ENCODE measurements at regions not wholly inside any gene's neighbourhood (a gene's known extent, or its start where the extent isn't known, plus 50 kb on each side); places are given as distances from the start of the nearest gene placed in this dataset.

DNA sequence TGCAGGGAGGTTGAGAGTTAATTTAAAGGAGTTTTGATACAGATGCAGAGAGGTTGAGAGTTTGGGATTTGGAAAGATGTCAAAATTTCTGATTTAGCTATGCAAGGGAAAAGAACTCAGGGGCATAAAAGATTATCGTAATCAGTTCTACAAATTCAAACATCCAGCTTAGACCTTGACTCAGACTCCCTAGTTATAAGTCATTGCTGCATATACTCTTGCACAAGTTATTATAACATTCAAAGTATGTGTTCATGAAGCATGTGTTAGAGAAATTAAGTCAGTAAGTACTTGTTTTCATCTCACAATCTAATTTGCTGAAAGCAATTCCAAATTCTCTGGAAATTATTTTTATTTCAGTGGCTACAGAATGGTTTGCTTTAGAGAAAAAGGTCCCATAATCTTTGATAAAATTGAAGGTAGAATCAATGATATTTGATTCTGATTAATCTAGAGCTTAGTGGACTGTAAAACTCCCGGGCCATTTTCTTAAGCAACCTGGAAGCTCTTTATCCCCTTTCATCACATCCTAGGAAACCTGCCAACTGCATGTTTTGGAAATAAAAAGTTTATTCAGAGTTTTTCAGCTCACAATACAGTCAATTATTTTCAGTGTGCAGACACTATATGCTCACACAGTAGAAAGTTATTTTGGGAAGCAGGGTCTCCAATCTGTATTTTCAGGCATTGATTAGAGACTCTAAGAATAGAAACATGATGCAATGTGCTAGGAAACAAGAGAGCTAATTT is 132.9 kb upstream of the SPANXC start:
- DNase-seq (ENCODE audit: low read depth, low spot score) (no peak), ATAC-seq (no peak)
- in situ Hi-C loops (cut with HindIII; ENCODE audit: low pct_unique_long_range_greater_than_20kb, low sequenced_read_pairs) (no loop called here), intact Hi-C loops (cut with micrococcal nuclease; ENCODE audit: unreplicated experiment) (no loop called here)
- no peaks in the 10 kb centered on the region for H3K36me3 ChIP-seq (ENCODE audit: control insufficient read depth, insufficient read depth, low read length)
- H3K4me3 ChIP-seq (ENCODE audit: low read depth in 2 of 2, low read length in 2 of 2) = no peak overlapping the region
- no peaks in the 10 kb centered on the region for H3K27me3 ChIP-seq (ENCODE audit: control insufficient read depth, insufficient read depth, low read length)
- no TSS peak for BruUV-seq (replicated peaks)
- no peaks in the 10 kb centered on the region for H3K4me1 ChIP-seq (ENCODE audit: control insufficient read depth, insufficient read depth, low read length)
- no peak overlapping the region for H3K27ac ChIP-seq (ENCODE audit: low read length)
- CTCF ChIA-PET = no interaction called here
- POLR2A ChIA-PET = no interaction called here
- H3K9me3 ChIP-seq (ENCODE audit: control insufficient read depth, insufficient read depth, low read depth, low read length) = no peaks in the 10 kb centered on the region
- TF ChIP-seq, protein P1, sequence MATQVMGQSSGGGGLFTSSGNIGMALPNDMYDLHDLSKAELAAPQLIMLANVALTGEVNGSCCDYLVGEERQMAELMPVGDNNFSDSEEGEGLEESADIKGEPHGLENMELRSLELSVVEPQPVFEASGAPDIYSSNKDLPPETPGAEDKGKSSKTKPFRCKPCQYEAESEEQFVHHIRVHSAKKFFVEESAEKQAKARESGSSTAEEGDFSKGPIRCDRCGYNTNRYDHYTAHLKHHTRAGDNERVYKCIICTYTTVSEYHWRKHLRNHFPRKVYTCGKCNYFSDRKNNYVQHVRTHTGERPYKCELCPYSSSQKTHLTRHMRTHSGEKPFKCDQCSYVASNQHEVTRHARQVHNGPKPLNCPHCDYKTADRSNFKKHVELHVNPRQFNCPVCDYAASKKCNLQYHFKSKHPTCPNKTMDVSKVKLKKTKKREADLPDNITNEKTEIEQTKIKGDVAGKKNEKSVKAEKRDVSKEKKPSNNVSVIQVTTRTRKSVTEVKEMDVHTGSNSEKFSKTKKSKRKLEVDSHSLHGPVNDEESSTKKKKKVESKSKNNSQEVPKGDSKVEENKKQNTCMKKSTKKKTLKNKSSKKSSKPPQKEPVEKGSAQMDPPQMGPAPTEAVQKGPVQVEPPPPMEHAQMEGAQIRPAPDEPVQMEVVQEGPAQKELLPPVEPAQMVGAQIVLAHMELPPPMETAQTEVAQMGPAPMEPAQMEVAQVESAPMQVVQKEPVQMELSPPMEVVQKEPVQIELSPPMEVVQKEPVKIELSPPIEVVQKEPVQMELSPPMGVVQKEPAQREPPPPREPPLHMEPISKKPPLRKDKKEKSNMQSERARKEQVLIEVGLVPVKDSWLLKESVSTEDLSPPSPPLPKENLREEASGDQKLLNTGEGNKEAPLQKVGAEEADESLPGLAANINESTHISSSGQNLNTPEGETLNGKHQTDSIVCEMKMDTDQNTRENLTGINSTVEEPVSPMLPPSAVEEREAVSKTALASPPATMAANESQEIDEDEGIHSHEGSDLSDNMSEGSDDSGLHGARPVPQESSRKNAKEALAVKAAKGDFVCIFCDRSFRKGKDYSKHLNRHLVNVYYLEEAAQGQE (IDR thresholded peaks at IDR 0.05; ENCODE audit: insufficient read depth in 1 of 2, low read depth in 2 of 2, low read length in 1 of 2) = no peak

DNA sequence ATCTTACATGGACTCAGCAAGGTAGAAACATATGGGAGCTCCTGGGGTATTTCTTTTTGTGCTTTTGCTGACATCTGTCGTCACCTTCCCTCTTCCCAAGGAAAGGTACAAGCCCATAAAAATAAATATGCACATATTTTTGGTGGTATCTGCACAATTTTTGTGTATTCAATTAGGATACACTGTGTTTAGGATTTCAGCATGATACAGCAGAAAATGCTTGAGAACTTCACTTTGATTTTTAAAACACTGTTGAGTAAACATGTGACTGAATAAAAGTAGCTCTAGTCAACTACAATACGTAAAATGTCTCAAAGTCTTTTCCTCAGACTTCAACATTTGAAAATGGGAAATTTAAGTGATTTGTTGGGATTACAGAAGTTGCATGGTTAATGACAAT is 99.4 kb upstream of the SPANXC start:
- Histone ChIP-seq H3K27me3 (ENCODE audit: control insufficient read depth, insufficient read depth, low read length) (no peaks in the 10 kb centered on the region), H3K4me3 (ENCODE audit: low read depth in 2 of 2, low read length in 2 of 2) (no peak overlapping the region)
- intact Hi-C loops (cut with micrococcal nuclease; ENCODE audit: unreplicated experiment) = no loop called here

More for the DNA sequence above, 99.4 kb upstream of the SPANXC start:
- in situ Hi-C loops (cut with HindIII; ENCODE audit: low pct_unique_long_range_greater_than_20kb, low sequenced_read_pairs) = no loop called here
- no peak for TF ChIP-seq SIN3A (IDR thresholded peaks at IDR 0.05; ENCODE audit: borderline replicate concordance, insufficient read depth, low read depth, low read length)
- no peak for TF ChIP-seq POLR2AphosphoS5 (IDR thresholded peaks at IDR 0.05; ENCODE audit: low read depth, low read length)
- TF ChIP-seq, protein P2, sequence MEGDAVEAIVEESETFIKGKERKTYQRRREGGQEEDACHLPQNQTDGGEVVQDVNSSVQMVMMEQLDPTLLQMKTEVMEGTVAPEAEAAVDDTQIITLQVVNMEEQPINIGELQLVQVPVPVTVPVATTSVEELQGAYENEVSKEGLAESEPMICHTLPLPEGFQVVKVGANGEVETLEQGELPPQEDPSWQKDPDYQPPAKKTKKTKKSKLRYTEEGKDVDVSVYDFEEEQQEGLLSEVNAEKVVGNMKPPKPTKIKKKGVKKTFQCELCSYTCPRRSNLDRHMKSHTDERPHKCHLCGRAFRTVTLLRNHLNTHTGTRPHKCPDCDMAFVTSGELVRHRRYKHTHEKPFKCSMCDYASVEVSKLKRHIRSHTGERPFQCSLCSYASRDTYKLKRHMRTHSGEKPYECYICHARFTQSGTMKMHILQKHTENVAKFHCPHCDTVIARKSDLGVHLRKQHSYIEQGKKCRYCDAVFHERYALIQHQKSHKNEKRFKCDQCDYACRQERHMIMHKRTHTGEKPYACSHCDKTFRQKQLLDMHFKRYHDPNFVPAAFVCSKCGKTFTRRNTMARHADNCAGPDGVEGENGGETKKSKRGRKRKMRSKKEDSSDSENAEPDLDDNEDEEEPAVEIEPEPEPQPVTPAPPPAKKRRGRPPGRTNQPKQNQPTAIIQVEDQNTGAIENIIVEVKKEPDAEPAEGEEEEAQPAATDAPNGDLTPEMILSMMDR (IDR thresholded peaks at IDR 0.05) = no peak
- TF ChIP-seq, protein P1 (IDR thresholded peaks at IDR 0.05; ENCODE audit: insufficient read depth in 1 of 2, low read depth in 2 of 2, low read length in 1 of 2) = no peak
- no peak for TF ChIP-seq TCF7L2 (IDR thresholded peaks at IDR 0.05; ENCODE audit: low read depth, low read length)
- BruUV-seq (replicated peaks) = no TSS peak
- ChIA-PET CTCF (interaction anchor here (0.6 kb wide), 1 partner anchor 24 kb away, joined by 11 read pairs; no protein-coding TSS in a partner anchor), POLR2A (no interaction called here)
- no peak for ATAC-seq
- no peak for DNase-seq (ENCODE audit: low read depth, low spot score)
- H3K9me3 ChIP-seq (ENCODE audit: control insufficient read depth, insufficient read depth, low read depth, low read length) = no peaks in the 10 kb centered on the region
- no peaks in the 10 kb centered on the region for H3K36me3 ChIP-seq (ENCODE audit: control insufficient read depth, insufficient read depth, low read length)
- H3K27ac ChIP-seq (ENCODE audit: low read length) = no peak overlapping the region
- no peaks in the 10 kb centered on the region; the same call in 1 of the 2 replicates for H3K4me1 ChIP-seq (ENCODE audit: control insufficient read depth, insufficient read depth, low read length)

Data from Panc1 (cell line).